Nephron progenitor cell (in vitro differentiated cells): ENCODE measurements at regions not wholly inside any gene's neighbourhood (a gene's known extent, or its start where the extent isn't known, plus 50 kb on each side); places are given as distances from the start of the nearest gene placed in this dataset.

ENCODE experiments used
- DNase-seq: peaks from one replicate; pipeline ENCODE4 v3.0.0; 2021
- H3K27ac Mint-ChIP-seq: 2 replicates; pipeline ENCODE4 v1.8.0; 2021; ENCODE audit warnings: mild to moderate bottlenecking, moderate library complexity, mixed read lengths
- H3K27me3 Mint-ChIP-seq: 2 replicates; pipeline ENCODE4 v1.8.0; 2021; ENCODE audit warnings: mild to moderate bottlenecking, low read depth, mixed read lengths; ENCODE audit not compliant: poor library complexity
- H3K36me3 Mint-ChIP-seq: 2 replicates; pipeline ENCODE4 v1.8.0; 2021; ENCODE audit warnings: low read depth, mixed read lengths
- H3K4me1 Mint-ChIP-seq: 2 replicates; pipeline ENCODE4 v1.8.0; 2021; ENCODE audit warnings: mixed read lengths
- H3K4me3 Mint-ChIP-seq: 2 replicates; pipeline ENCODE4 v1.8.0; 2021; ENCODE audit warnings: mild to moderate bottlenecking, moderate library complexity, mixed read lengths
- H3K9me3 Mint-ChIP-seq: 2 replicates; pipeline ENCODE4 v1.8.0; 2021; ENCODE audit warnings: mild to moderate bottlenecking, moderate library complexity, mixed read lengths
- CTCF ChIP-seq: fragments of 200-600 bp; sonication (generic); IDR thresholded peaks from 2 replicates; pipeline ENCODE4 v1.5.0; 2021; ENCODE audit warnings: antibody characterized with exemption

- no peaks in the 10 kb centered on the region for H3K9me3 Mint-ChIP-seq
- no peak for DNase-seq
These were observed 530.2 kb downstream of the PTPRC start for GRCh38 chr1:199168888-199169585.

GRCh38 chr1:199170711-199171110, 531.9 kb downstream of the PTPRC start:
- TF ChIP-seq CTCF: no peak
- H3K4me3 Mint-ChIP-seq: no peak overlapping the region

More at GRCh38 chr1:199168888-199169585, 530.2 kb downstream of the PTPRC start:
- no peak for TF ChIP-seq CTCF
- Mint-ChIP-seq H3K27me3 (no peaks in the 10 kb centered on the region), H3K4me3 (no peak overlapping the region), H3K27ac (no peak overlapping the region), H3K4me1 (peaks cover under 1% of the 10 kb centered on the region), H3K36me3 (no peaks in the 10 kb centered on the region)

GRCh38 chr1:199172171-199173124, 533.6 kb downstream of the PTPRC start:
- Mint-ChIP-seq H3K4me1 (peaks cover 18% of the 10 kb centered on the region), H3K9me3 (no peaks in the 10 kb centered on the region), H3K27ac (peak overlapping the region; percentile 27), H3K36me3 (no peaks in the 10 kb centered on the region), H3K4me3 (no peak overlapping the region), H3K27me3 (no peaks in the 10 kb centered on the region)
- TF ChIP-seq CTCF: no peak
- DNase-seq: no peak

More at GRCh38 chr1:199170711-199171110, 531.9 kb downstream of the PTPRC start:
- Mint-ChIP-seq H3K4me1 (peaks cover 9% of the 10 kb centered on the region), H3K9me3 (no peaks in the 10 kb centered on the region), H3K36me3 (no peaks in the 10 kb centered on the region), H3K27ac (no peak overlapping the region), H3K27me3 (no peaks in the 10 kb centered on the region)
- no peak for DNase-seq

- Mint-ChIP-seq H3K4me1 (peaks cover 18% of the 10 kb centered on the region), H3K4me3 (no peak overlapping the region), H3K27me3 (no peaks in the 10 kb centered on the region), H3K36me3 (no peaks in the 10 kb centered on the region), H3K27ac (no peak overlapping the region), H3K9me3 (no peaks in the 10 kb centered on the region)
- TF ChIP-seq CTCF: no peak
- no peak for DNase-seq
These were observed 534.5 kb downstream of the PTPRC start for GRCh38 chr1:199173356-199173755.

- TF ChIP-seq CTCF: no peak
- DNase-seq: no peak
- H3K4me1 Mint-ChIP-seq: peaks cover 18% of the 10 kb centered on the region
- H3K36me3 Mint-ChIP-seq: no peaks in the 10 kb centered on the region
- H3K27me3 Mint-ChIP-seq: no peaks in the 10 kb centered on the region
- H3K4me3 Mint-ChIP-seq: no peak overlapping the region
- no peaks in the 10 kb centered on the region for H3K9me3 Mint-ChIP-seq
- H3K27ac Mint-ChIP-seq: peak overlapping the region; percentile 13
These were observed 535.5 kb downstream of the PTPRC start for GRCh38 chr1:199174336-199174735.
